Neural progenitor cell (in vitro differentiated cells): ENCODE measurements at regions not wholly inside any gene's neighbourhood (a gene's known extent, or its start where the extent isn't known, plus 50 kb on each side); places are given as distances from the start of the nearest gene placed in this dataset.
"Not testable (repeated sequence)": the region's sequence is repeated elsewhere in the genome, so short reads cannot be mapped to it uniquely, and the experiment has no call there.

Experiments used
- DNase-seq: peaks from one replicate; pipeline ENCODE4 v3.0.0-alpha.2; 2016; ENCODE audit warnings: low spot score
- H2AFZ ChIP-seq: fragments of 200-600 bp; sonication (generic); replicated peaks from 2 replicates; pipeline ENCODE4 v1.6.1; 2016; ENCODE audit warnings: antibody characterized with exemption
- H3F3A ChIP-seq: fragments of 200-600 bp; sonication (generic); 2 replicates; pipeline ENCODE4 v1.6.1; 2016; ENCODE audit warnings: antibody characterized with exemption, low read depth
- H3K27ac ChIP-seq: fragments of 200-600 bp; sonication (generic); 2 replicates; pipeline ENCODE4 v1.5.1; 2016; ENCODE audit warnings: mild to moderate bottlenecking
- H3K27me3 ChIP-seq: fragments of 200-600 bp; sonication (generic); 2 replicates; pipeline ENCODE4 v1.6.1; 2016; ENCODE audit warnings: mild to moderate bottlenecking, moderate library complexity
- H3K36me3 ChIP-seq: fragments of 200-600 bp; sonication (generic); 2 replicates; pipeline ENCODE4 v1.5.1; 2016
- H3K4me1 ChIP-seq: fragments of 200-600 bp; sonication (generic); 2 replicates; pipeline ENCODE4 v1.6.1; 2016; ENCODE audit warnings: mixed run types
- H3K4me2 ChIP-seq: fragments of 200-600 bp; sonication (generic); 2 replicates; pipeline ENCODE4 v1.6.1; 2016
- H3K4me3 ChIP-seq: fragments of 200-600 bp; sonication (generic); 2 replicates; pipeline ENCODE4 v1.5.1; 2016
- H3K79me2 ChIP-seq: fragments of 200-600 bp; sonication (generic); 2 replicates; pipeline ENCODE4 v1.6.1; 2016; ENCODE audit warnings: low read depth
- H3K9ac ChIP-seq: fragments of 200-600 bp; sonication (generic); 2 replicates; pipeline ENCODE4 v1.6.1; 2016
- H3K9me3 ChIP-seq: fragments of 200-600 bp; sonication (generic); 2 replicates; pipeline ENCODE4 v1.5.1; 2016; ENCODE audit warnings: low read depth
- H4K20me1 ChIP-seq: fragments of 200-600 bp; sonication (generic); 2 replicates; pipeline ENCODE4 v1.6.1; 2016; ENCODE audit warnings: low read depth
- H3K27ac Mint-ChIP-seq: 3 replicates; pipeline ENCODE4 v1.8.0; 2021; ENCODE audit warnings: mixed read lengths
- H3K27me3 Mint-ChIP-seq: 2 replicates; pipeline ENCODE4 v1.8.0; 2022; ENCODE audit warnings: low read depth, mild to moderate bottlenecking, inconsistent platforms, moderate library complexity, mixed read lengths; ENCODE audit not compliant: insufficient read depth
- H3K36me3 Mint-ChIP-seq: 3 replicates; pipeline ENCODE4 v1.8.0; 2021; ENCODE audit warnings: mixed read lengths
- H3K4me1 Mint-ChIP-seq: 3 replicates; pipeline ENCODE4 v1.8.0; 2021; ENCODE audit warnings: mixed read lengths
- H3K4me3 Mint-ChIP-seq: 3 replicates; pipeline ENCODE4 v1.8.0; 2021; ENCODE audit warnings: mild to moderate bottlenecking, moderate library complexity, mixed read lengths
- H3K9me3 Mint-ChIP-seq: 3 replicates; pipeline ENCODE4 v1.8.0; 2020; ENCODE audit warnings: mixed read lengths
- EZH2 ChIP-seq: fragments of 200-600 bp; sonication (generic); IDR thresholded peaks from 2 replicates; pipeline ENCODE4 v1.6.1; 2017; ENCODE audit warnings: antibody characterized with exemption, mild to moderate bottlenecking, moderate library complexity
- EZH2phosphoT487 ChIP-seq: fragments of 200-600 bp; sonication (generic); IDR thresholded peaks from 2 replicates; pipeline ENCODE4 v1.6.1; 2017; ENCODE audit warnings: antibody characterized with exemption
- TF ChIP-seq, protein P1 (sequence below): fragments of 200-600 bp; sonication (generic); IDR thresholded peaks from 2 replicates; pipeline ENCODE4 v1.5.1; 2017; ENCODE audit warnings: antibody characterized with exemption, mild to moderate bottlenecking

DNA sequence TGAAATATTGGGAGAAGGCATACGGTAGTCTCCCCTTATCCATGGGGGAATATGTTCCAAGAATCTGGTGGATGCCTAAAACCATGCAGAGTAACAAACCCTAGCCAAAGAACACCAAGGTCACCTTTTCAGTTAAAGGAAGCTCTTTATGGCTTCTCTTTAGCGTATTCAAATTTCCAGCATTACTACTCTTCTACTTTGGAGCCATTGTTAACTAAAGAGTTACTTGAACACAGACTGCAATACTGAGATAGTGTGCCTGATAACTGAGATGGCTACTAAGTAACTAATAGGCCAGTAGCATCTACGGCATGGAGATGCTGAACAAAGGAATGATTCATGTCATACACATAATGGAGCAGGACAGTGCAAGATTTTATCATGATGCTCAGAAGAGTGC is 84.5 kb upstream of the SPEF2 start:
- Histone ChIP-seq H3K4me1 (no peaks in the 10 kb centered on the region), H3K9ac (no peak overlapping the region), H3K4me2 (no peak overlapping the region), H4K20me1 (no peaks in the 10 kb centered on the region), H3K79me2 (no peaks in the 10 kb centered on the region), H3K9me3 (no peaks in the 10 kb centered on the region), H2AFZ (no peak overlapping the region), H3F3A (no peaks in the 10 kb centered on the region), H3K36me3 (no peaks in the 10 kb centered on the region), H3K4me3 (no peak overlapping the region), H3K27me3 (no peaks in the 10 kb centered on the region), H3K27ac (no peak overlapping the region)
- DNase-seq = no peak
- Mint-ChIP-seq H3K27me3 (no peaks in the 10 kb centered on the region), H3K9me3 (no peaks in the 10 kb centered on the region), H3K36me3 (no peaks in the 10 kb centered on the region), H3K4me3 (no peak overlapping the region), H3K4me1 (no peaks in the 10 kb centered on the region), H3K27ac (no peak overlapping the region)
- TF ChIP-seq EZH2 (no peak), EZH2phosphoT487 (no peak)
- TF ChIP-seq, protein P1, sequence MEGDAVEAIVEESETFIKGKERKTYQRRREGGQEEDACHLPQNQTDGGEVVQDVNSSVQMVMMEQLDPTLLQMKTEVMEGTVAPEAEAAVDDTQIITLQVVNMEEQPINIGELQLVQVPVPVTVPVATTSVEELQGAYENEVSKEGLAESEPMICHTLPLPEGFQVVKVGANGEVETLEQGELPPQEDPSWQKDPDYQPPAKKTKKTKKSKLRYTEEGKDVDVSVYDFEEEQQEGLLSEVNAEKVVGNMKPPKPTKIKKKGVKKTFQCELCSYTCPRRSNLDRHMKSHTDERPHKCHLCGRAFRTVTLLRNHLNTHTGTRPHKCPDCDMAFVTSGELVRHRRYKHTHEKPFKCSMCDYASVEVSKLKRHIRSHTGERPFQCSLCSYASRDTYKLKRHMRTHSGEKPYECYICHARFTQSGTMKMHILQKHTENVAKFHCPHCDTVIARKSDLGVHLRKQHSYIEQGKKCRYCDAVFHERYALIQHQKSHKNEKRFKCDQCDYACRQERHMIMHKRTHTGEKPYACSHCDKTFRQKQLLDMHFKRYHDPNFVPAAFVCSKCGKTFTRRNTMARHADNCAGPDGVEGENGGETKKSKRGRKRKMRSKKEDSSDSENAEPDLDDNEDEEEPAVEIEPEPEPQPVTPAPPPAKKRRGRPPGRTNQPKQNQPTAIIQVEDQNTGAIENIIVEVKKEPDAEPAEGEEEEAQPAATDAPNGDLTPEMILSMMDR = no peak

DNA sequence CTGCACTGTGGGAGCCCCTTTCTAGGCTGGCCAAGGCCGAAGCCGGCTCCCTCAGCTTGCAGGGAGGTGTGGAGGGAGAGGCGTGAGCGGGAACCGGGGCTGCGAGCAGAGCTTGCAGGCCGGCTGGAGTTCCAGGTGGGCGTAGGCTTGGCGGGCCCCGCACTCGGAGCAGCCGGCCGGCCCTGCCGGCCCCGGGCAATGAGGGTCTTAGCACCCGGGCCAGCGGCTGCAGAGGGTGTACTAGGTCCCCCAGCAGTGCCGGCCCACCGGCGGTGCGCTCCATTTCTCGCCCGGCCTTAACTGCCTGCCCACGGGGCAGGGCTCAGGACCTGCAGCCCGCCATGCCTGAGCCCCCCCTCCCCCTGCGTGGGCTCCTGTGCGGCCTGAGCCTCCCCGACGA is 86.1 kb upstream of the SPEF2 start:
- not testable (repeated sequence) for H3K9me3 Mint-ChIP-seq, H3K36me3 Mint-ChIP-seq, H3K4me1 ChIP-seq, H3K27me3 Mint-ChIP-seq, H4K20me1 ChIP-seq, H3K27me3 ChIP-seq, H3K4me3 Mint-ChIP-seq, H3K27ac Mint-ChIP-seq, H2AFZ ChIP-seq, H3K9me3 ChIP-seq, H3K79me2 ChIP-seq, H3K4me1 Mint-ChIP-seq, H3K4me2 ChIP-seq, H3K36me3 ChIP-seq, H3K9ac ChIP-seq, H3K4me3 ChIP-seq, H3K27ac ChIP-seq, DNase-seq, H3F3A ChIP-seq

DNA sequence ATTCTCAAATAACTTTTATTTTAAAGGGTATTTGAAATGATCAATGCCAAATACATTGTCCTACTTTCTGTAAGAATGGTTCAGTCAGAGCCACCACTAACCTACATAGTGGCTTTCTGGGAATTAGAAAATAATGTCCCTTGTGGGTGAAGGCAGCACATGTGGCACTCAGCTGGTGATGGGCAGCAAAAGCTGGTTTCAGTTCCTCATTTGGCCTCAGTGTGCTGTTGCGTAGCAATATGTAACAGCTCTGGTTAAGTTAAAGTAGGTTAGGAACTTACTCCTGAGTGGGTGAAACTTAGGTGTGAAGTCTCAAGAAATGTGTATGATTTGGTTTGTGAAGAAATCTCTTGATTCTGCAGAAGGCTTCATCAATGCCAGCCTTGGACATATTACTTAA is 99.6 kb upstream of the SPEF2 start:
- Mint-ChIP-seq H3K4me3 (no peak overlapping the region), H3K4me1 (peaks cover 4% of the 10 kb centered on the region), H3K27me3 (peaks cover 2% of the 10 kb centered on the region), H3K27ac (no peak overlapping the region), H3K36me3 (no peaks in the 10 kb centered on the region), H3K9me3 (no peaks in the 10 kb centered on the region)
- no peak for DNase-seq
- Histone ChIP-seq H3K4me3 (no peak overlapping the region), H3K4me1 (no peaks in the 10 kb centered on the region), H3F3A (no peaks in the 10 kb centered on the region), H4K20me1 (no peaks in the 10 kb centered on the region), H3K9ac (no peak overlapping the region), H3K27me3 (no peaks in the 10 kb centered on the region), H3K36me3 (no peaks in the 10 kb centered on the region), H3K27ac (no peak overlapping the region), H3K79me2 (no peaks in the 10 kb centered on the region), H3K4me2 (no peak overlapping the region), H3K9me3 (no peaks in the 10 kb centered on the region), H2AFZ (no peak overlapping the region)
- TF ChIP-seq, protein P1 = no peak
- TF ChIP-seq EZH2phosphoT487 (no peak), EZH2 (no peak)

DNA sequence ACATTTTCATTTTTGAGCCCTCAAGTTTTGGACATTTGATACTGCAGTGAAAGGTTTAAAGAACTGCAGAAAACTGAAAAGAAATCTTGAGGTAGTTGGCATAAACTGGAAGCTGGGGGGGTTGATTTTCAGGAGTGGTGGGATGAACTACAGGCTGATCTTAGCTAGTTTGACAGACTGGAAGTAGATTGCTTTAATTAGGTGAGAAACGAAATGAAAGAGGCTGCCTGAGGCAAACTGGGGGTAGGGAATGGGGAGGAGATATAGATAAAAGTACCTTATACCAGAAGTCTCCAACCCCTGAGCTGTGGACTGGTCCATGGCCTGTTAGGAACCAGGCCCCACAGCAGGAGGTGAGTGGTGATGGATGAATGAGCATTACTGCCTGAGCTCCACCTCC is 101.4 kb upstream of the SPEF2 start:
- Histone ChIP-seq H3K4me2 (no peak overlapping the region), H3K27me3 (no peaks in the 10 kb centered on the region), H3K9ac (no peak overlapping the region), H2AFZ (no peak overlapping the region), H3K36me3 (no peaks in the 10 kb centered on the region), H3K27ac (no peak overlapping the region), H4K20me1 (no peaks in the 10 kb centered on the region), H3K4me1 (no peaks in the 10 kb centered on the region), H3K4me3 (no peak overlapping the region), H3K79me2 (no peaks in the 10 kb centered on the region), H3F3A (no peaks in the 10 kb centered on the region), H3K9me3 (no peaks in the 10 kb centered on the region)
- Mint-ChIP-seq H3K27me3 (peaks cover 2% of the 10 kb centered on the region), H3K36me3 (no peaks in the 10 kb centered on the region), H3K9me3 (peaks cover 3% of the 10 kb centered on the region), H3K4me1 (peaks cover 4% of the 10 kb centered on the region), H3K4me3 (no peak overlapping the region), H3K27ac (no peak overlapping the region)
- DNase-seq = no peak
- no peak for TF ChIP-seq EZH2
- TF ChIP-seq EZH2phosphoT487 = no peak
- TF ChIP-seq, protein P1 = no peak
